MCF 10A (cell line): ENCODE measurements at regions not wholly inside any gene's neighbourhood (a gene's known extent, or its start where the extent isn't known, plus 50 kb on each side); places are given as distances from the start of the nearest gene placed in this dataset.

Experiments used
- BruUV-seq: library from RNA; stranded (reverse); fragments of 400-500 nt; replicated peaks from 2 replicates; lab custom pipeline; 2021; lab: Mats Ljungman, UMichigan
- CTCF ChIA-PET: fragments of 300-600 bp; sonication (Branson Sonifier 250); formaldehyde crosslinking; extraction: SDS; loops from one replicate; lab custom pipeline; 2021; ENCODE audit warnings: antibody characterized with exemption, inconsistent platforms; lab: Yijun Ruan, JAX
- POLR2A ChIA-PET: fragments of 300-600, 350-650 bp; sonication (Branson Sonifier 250); formaldehyde crosslinking; extraction: SDS; loops from one replicate; lab custom pipeline; 2020; ENCODE audit warnings: antibody characterized with exemption, inconsistent platforms; lab: Yijun Ruan, JAX
- DNase-seq: peaks from one replicate; pipeline ENCODE4 v3.0.0-alpha.2; 2018; ENCODE audit not compliant: unreplicated experiment
- H3K27ac Mint-ChIP-seq: one replicate; pipeline ENCODE4 v1.8.0; 2022; ENCODE audit warnings: mild to moderate bottlenecking, low read depth, mixed read lengths; ENCODE audit not compliant: unreplicated experiment
- H3K27me3 Mint-ChIP-seq: one replicate; pipeline ENCODE4 v1.8.0; 2022; ENCODE audit warnings: mixed read lengths; ENCODE audit not compliant: insufficient read depth, unreplicated experiment
- H3K36me3 Mint-ChIP-seq: one replicate; pipeline ENCODE4 v1.8.0; 2022; ENCODE audit warnings: mild to moderate bottlenecking, moderate library complexity, mixed read lengths; ENCODE audit not compliant: insufficient read depth, unreplicated experiment
- H3K4me1 Mint-ChIP-seq: one replicate; pipeline ENCODE4 v1.8.0; 2022; ENCODE audit warnings: mixed read lengths; ENCODE audit not compliant: insufficient read depth, unreplicated experiment
- H3K4me3 Mint-ChIP-seq: one replicate; pipeline ENCODE4 v1.8.0; 2022; ENCODE audit warnings: mild to moderate bottlenecking, moderate library complexity, mixed read lengths; ENCODE audit not compliant: unreplicated experiment
- H3K9me3 Mint-ChIP-seq: one replicate; pipeline ENCODE4 v1.8.0; 2022; ENCODE audit warnings: mixed read lengths; ENCODE audit not compliant: unreplicated experiment
- intact Hi-C: fragments of 100-400 bp; cut with micrococcal nuclease; formaldehyde crosslinking; loops from 2 replicates; pipeline ENCODE4 v1.14.1; 2022
- TF ChIP-seq, protein P1 (sequence below): fragments of 200-600 bp; IDR thresholded peaks from one replicate; pipeline ENCODE4 v1.8.0; 2022; ENCODE audit warnings: antibody characterized with exemption, mild to moderate bottlenecking; ENCODE audit not compliant: unreplicated experiment

DNA sequence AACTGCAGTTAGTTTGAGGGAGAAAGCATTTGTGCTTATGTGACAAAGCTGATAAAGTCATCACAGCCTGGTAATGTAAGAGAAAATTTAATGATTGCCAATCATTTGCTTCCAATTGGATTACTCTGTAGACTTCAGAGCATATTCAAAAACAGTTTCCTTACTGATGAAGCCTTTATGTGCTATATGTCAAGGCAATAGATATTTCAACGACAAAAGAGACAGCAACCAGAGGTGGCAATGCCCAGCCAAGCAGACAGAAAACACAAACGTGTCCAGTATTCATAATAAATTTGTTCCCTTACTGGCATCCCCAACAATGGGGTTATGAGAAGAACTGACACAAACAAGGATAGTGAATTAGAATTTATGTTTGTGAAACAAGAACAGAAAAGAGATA, 1840.3 kb upstream of the PCDH7 start:
- intact Hi-C loops = no loop called here
- POLR2A ChIA-PET = no interaction called here
- Mint-ChIP-seq H3K36me3 (no peaks in the 10 kb centered on the region), H3K4me3 (no peak overlapping the region), H3K27ac (no peak overlapping the region), H3K4me1 (peaks cover 5% of the 10 kb centered on the region), H3K9me3 (no peaks in the 10 kb centered on the region), H3K27me3 (no peaks in the 10 kb centered on the region)
- CTCF ChIA-PET = interaction anchor here (0.6 kb wide), 1 partner anchor 1028 kb away, joined by 3 read pairs; no protein-coding TSS in a partner anchor
- BruUV-seq = no TSS peak
- TF ChIP-seq, protein P1, sequence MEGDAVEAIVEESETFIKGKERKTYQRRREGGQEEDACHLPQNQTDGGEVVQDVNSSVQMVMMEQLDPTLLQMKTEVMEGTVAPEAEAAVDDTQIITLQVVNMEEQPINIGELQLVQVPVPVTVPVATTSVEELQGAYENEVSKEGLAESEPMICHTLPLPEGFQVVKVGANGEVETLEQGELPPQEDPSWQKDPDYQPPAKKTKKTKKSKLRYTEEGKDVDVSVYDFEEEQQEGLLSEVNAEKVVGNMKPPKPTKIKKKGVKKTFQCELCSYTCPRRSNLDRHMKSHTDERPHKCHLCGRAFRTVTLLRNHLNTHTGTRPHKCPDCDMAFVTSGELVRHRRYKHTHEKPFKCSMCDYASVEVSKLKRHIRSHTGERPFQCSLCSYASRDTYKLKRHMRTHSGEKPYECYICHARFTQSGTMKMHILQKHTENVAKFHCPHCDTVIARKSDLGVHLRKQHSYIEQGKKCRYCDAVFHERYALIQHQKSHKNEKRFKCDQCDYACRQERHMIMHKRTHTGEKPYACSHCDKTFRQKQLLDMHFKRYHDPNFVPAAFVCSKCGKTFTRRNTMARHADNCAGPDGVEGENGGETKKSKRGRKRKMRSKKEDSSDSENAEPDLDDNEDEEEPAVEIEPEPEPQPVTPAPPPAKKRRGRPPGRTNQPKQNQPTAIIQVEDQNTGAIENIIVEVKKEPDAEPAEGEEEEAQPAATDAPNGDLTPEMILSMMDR = no peak
- DNase-seq = no peak

DNA sequence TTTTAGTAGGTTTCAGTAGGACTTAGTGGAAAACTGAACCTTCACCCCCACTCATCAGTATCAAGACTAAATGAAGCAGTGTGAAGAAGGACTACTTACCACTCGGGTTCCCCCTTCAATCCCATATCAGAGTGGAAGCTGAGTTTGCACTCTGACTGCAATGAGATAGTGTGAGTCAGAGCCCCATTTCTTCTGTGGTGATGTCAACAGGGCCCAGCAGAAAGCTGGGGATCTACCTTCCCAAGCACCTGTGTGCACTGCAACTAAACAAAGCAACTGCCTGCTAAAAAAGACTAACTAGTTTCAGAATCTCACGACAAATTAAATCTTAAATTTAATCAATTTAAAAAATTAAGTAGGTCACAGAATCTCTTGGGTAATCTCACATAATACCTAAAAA, 1837.0 kb upstream of the PCDH7 start:
- DNase-seq = no peak
- TF ChIP-seq, protein P1 = no peak
- ChIA-PET POLR2A (interaction anchor here (0.7 kb wide), 1 partner anchor 43 kb away, joined by 3 read pairs; no protein-coding TSS in a partner anchor), CTCF (interaction anchor here (0.5 kb wide), 1 partner anchor 198 kb away, joined by 3 read pairs; no protein-coding TSS in a partner anchor)
- Mint-ChIP-seq H3K9me3 (no peaks in the 10 kb centered on the region), H3K27ac (no peak overlapping the region), H3K4me1 (no peaks in the 10 kb centered on the region), H3K36me3 (no peaks in the 10 kb centered on the region), H3K4me3 (no peak overlapping the region), H3K27me3 (no peaks in the 10 kb centered on the region)
- intact Hi-C loops = no loop called here
- no TSS peak for BruUV-seq

DNA sequence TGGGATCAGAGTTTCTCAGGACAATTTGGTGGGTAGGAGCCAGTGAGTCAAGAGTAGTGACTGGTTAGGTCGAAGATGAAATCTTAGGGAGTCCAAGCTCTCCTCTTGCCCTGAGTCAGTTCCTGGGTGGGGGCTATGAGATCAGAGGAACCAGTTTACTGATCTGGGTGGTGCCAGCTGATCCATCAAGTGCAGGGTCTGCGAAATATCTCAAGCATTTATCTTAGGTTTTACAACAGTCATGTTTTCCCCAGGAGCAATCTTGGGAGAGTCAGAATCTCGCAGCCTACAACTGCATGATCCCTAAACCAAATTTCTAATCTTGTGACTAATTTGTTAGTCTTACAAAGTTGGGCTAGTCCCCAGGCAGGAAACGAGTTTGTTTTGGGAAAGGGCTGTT, 1833.2 kb upstream of the PCDH7 start:
- H3K9me3 Mint-ChIP-seq = no peaks in the 10 kb centered on the region
- no peak overlapping the region for H3K27ac Mint-ChIP-seq
- no peak for DNase-seq
- no peaks in the 10 kb centered on the region for H3K27me3 Mint-ChIP-seq
- intact Hi-C loops = no loop called here
- no TSS peak for BruUV-seq
- H3K4me1 Mint-ChIP-seq = no peaks in the 10 kb centered on the region
- H3K36me3 Mint-ChIP-seq = no peaks in the 10 kb centered on the region
- TF ChIP-seq, protein P1 = no peak
- H3K4me3 Mint-ChIP-seq = no peak overlapping the region
- POLR2A ChIA-PET = interaction anchor here (0.7 kb wide), 1 partner anchor 23 kb away, joined by 3 read pairs; no protein-coding TSS in a partner anchor
- CTCF ChIA-PET = interaction anchor here (0.6 kb wide), 1 partner anchor 26 kb away, joined by 3 read pairs; no protein-coding TSS in a partner anchor

DNA sequence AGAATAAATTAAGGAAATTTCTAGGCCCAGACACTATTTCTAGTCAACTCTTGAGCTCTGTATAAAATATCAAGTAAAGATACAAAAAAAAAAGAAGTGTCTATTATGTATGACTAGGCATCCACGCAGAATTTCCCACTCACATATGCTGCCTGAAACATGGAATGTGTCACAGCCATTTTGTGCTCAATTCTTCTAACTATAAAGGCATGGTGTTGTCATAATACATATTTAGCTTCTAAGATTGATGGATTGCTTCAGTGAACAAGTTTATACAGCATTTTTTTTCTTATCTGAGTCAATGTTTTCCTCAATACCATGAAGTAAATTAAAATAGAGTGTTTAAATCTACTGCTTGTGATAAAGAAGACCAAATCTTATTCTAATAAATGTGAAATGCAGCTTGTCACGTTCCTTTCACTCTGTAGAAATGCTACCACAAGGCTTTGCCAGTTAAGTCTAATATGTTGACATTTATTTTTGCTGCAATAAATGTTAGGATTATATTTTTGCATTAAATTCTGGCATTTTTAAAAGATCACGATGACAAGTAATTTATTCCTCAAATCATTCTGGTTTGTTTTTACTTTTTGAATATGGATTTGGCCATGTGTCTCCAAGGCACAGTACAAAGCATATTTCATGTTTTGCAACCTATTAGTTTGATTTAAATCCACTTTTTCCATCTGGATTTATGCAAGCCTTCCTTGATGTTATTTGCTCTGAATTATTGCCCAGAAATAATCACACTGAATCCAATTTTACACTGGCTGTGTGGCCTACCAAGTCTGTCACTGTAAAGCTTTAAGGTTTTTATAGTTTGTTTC, 1829.0 kb upstream of the PCDH7 start:
- Mint-ChIP-seq H3K36me3 (no peaks in the 10 kb centered on the region), H3K27ac (no peak overlapping the region), H3K4me1 (no peaks in the 10 kb centered on the region), H3K27me3 (no peaks in the 10 kb centered on the region), H3K4me3 (no peak overlapping the region), H3K9me3 (peaks cover 9% of the 10 kb centered on the region)
- no TSS peak for BruUV-seq
- POLR2A ChIA-PET = no interaction called here
- intact Hi-C loops = no loop called here
- CTCF ChIA-PET = interaction anchor here (0.6 to 0.7 kb wide), 3 partner anchors 9 to 131 kb away, joined by 3 to 4 read pairs (median 3); no protein-coding TSS in a partner anchor
- no peak for DNase-seq
- TF ChIP-seq, protein P1 = no peak
